Keratinocyte (primary cell): ENCODE measurements at regions not wholly inside any gene's neighbourhood (a gene's known extent, or its start where the extent isn't known, plus 50 kb on each side); places are given as distances from the start of the nearest gene placed in this dataset.

ENCODE experiments used
- DNase-seq: peaks from one replicate; pipeline ENCODE4 v3.0.0-alpha.2; 2011; ENCODE audit warnings: low read depth, missing footprints, low spot score
- FAIRE-seq: peaks from 2 replicates; lab custom pipeline; 2011; peaks lifted over from hg19 to GRCh38; lab: Jason Lieb, UNC
- H2AFZ ChIP-seq: 2 replicates; pipeline ENCODE4 v1.6.0; 2012; ENCODE audit warnings: low read length, control low read depth, inconsistent platforms; ENCODE audit not compliant: control insufficient read depth
- H3K27ac ChIP-seq: 2 replicates; pipeline ENCODE4 v1.5.1; 2011; ENCODE audit warnings: low read length; ENCODE audit not compliant: control insufficient read depth, insufficient read depth
- H3K27me3 ChIP-seq: 3 replicates; pipeline ENCODE4 v1.6.0; 2011; ENCODE audit warnings: low read length; ENCODE audit not compliant: control insufficient read depth, insufficient read depth; ENCODE audit errors: extremely low read depth
- H3K36me3 ChIP-seq, 2 experiments: 2 replicates in 1 of 2; 3 replicates in 1 of 2; pipeline ENCODE4 v1.5.1; 2011; ENCODE audit warnings: low read length in 2 of 2, mild to moderate bottlenecking in 1 of 2; ENCODE audit not compliant: control insufficient read depth in 2 of 2, insufficient read depth in 2 of 2; ENCODE audit errors: extremely low read depth in 1 of 2
- H3K4me1 ChIP-seq: 3 replicates; pipeline ENCODE4 v1.5.1; 2011; ENCODE audit warnings: low read length; ENCODE audit not compliant: control insufficient read depth, insufficient read depth; ENCODE audit errors: extremely low read depth
- H3K4me2 ChIP-seq: 3 replicates; pipeline ENCODE4 v1.6.0; 2011; ENCODE audit warnings: low read depth, low read length; ENCODE audit not compliant: control insufficient read depth, insufficient read depth; ENCODE audit errors: extremely low read depth
- H3K4me3 ChIP-seq, 3 experiments: fragments of 200-600 bp in 1 of 3; sonication (generic) in 1 of 3; 2 replicates in 2 of 3; 3 replicates in 1 of 3; pipeline ENCODE4 v1.5.1; 2011 to 2016; ENCODE audit warnings: low read length in 3 of 3, mild to moderate bottlenecking in 3 of 3, control low read depth in 2 of 3, inconsistent platforms in 1 of 3, low read depth in 1 of 3, mixed read lengths in 1 of 3, mixed run types in 1 of 3, moderate library complexity in 1 of 3; ENCODE audit not compliant: control insufficient read depth in 2 of 3, insufficient read depth in 2 of 3; ENCODE audit errors: extremely low read depth in 1 of 3
- H3K79me2 ChIP-seq: 2 replicates; pipeline ENCODE4 v1.6.0; 2012; ENCODE audit warnings: low read length; ENCODE audit not compliant: control insufficient read depth, insufficient read depth
- H3K9ac ChIP-seq: 3 replicates; pipeline ENCODE4 v1.6.0; 2011; ENCODE audit warnings: low read length; ENCODE audit not compliant: control insufficient read depth, insufficient read depth; ENCODE audit errors: extremely low read depth
- H3K9me1 ChIP-seq: 3 replicates; pipeline ENCODE4 v1.6.0; 2011; ENCODE audit warnings: low read length; ENCODE audit not compliant: control insufficient read depth, insufficient read depth; ENCODE audit errors: extremely low read depth
- H3K9me3 ChIP-seq: 2 replicates; pipeline ENCODE4 v1.5.1; 2012; ENCODE audit warnings: low read depth, low read length; ENCODE audit not compliant: control insufficient read depth
- H4K20me1 ChIP-seq: 3 replicates; pipeline ENCODE4 v1.6.0; 2011; ENCODE audit warnings: low read length; ENCODE audit not compliant: control insufficient read depth, insufficient read depth; ENCODE audit errors: extremely low read depth
- CTCF ChIP-seq, 3 experiments: IDR thresholded peaks in 1 of 3; conservative IDR thresholded peaks in 1 of 3; optimal IDR thresholded peaks in 1 of 3; 2 replicates in 2 of 3; 3 replicates in 1 of 3; pipeline versions ENCODE3 to v1.5.1; 2011; ENCODE audit warnings: low read length in 3 of 3, mild to moderate bottlenecking in 3 of 3, moderate library complexity in 2 of 3, control low read depth in 1 of 3, inconsistent platforms in 1 of 3; ENCODE audit not compliant: insufficient read depth in 2 of 3; ENCODE audit errors: extremely low read depth in 1 of 3
- EZH2 ChIP-seq: IDR thresholded peaks from one replicate; pipeline ENCODE4 v1.6.1; 2012; ENCODE audit warnings: inconsistent platforms, mild to moderate bottlenecking, low read length, moderate library complexity
- dilution Hi-C: fragments of 300-500 bp; cut with MboI; formaldehyde crosslinking; loops from one replicate; pipeline ENCODE4 v1.7.0; 2020; ENCODE audit warnings: low sequenced_read_pairs; ENCODE audit not compliant: extremely low pct_ligation_motif_present

GRCh38 chr1:164433141-164433817, 125.7 kb upstream of the PBX1 start:
- dilution Hi-C loops, result no loop called here
- DNase-seq (no peak), FAIRE-seq (no peak)
- Histone ChIP-seq H3K79me2 (no peaks in the 10 kb centered on the region), H3K27ac (no peak overlapping the region), H3K4me2 (no peak overlapping the region), H3K9ac (no peak overlapping the region), H2AFZ (no peak overlapping the region), H3K9me1 (no peaks in the 10 kb centered on the region), H4K20me1 (no peaks in the 10 kb centered on the region), H3K27me3 (no peaks in the 10 kb centered on the region), H3K36me3 (no peaks in the 10 kb centered on the region), H3K4me1 (no peaks in the 10 kb centered on the region), H3K9me3 (no peaks in the 10 kb centered on the region), H3K4me3 (no peak overlapping the region)
- TF ChIP-seq EZH2, result no peak
- no peak for TF ChIP-seq CTCF (optimal IDR thresholded peaks at IDR 0.05 in 1 of 3, IDR thresholded peaks at IDR 0.05 in 1 of 3, conservative IDR thresholded peaks at IDR 0.05 in 1 of 3; ENCODE audit: extremely low read depth in 1 of 3, insufficient read depth in 2 of 3, low read length in 3 of 3)

- FAIRE-seq, result no peak
- Histone ChIP-seq H3K27ac (no peak overlapping the region), H2AFZ (no peak overlapping the region), H3K36me3 (no peaks in the 10 kb centered on the region), H3K27me3 (no peaks in the 10 kb centered on the region), H3K4me3 (no peak overlapping the region), H3K4me1 (no peaks in the 10 kb centered on the region), H3K9ac (no peak overlapping the region), H3K9me1 (no peaks in the 10 kb centered on the region), H4K20me1 (no peaks in the 10 kb centered on the region), H3K4me2 (no peak overlapping the region), H3K9me3 (no peaks in the 10 kb centered on the region), H3K79me2 (no peaks in the 10 kb centered on the region)
- no peak for TF ChIP-seq EZH2
- no peak for TF ChIP-seq CTCF (optimal IDR thresholded peaks at IDR 0.05 in 1 of 3, IDR thresholded peaks at IDR 0.05 in 1 of 3, conservative IDR thresholded peaks at IDR 0.05 in 1 of 3; ENCODE audit: extremely low read depth in 1 of 3, insufficient read depth in 2 of 3, low read length in 3 of 3)
- DNase-seq, result no peak
- dilution Hi-C loops, result no loop called here
Measured at GRCh38 chr1:164433818-164434170, 125.2 kb upstream of the PBX1 start.
